Keratinocyte (primary cell): ENCODE measurements at regions not wholly inside any gene's neighbourhood (a gene's known extent, or its start where the extent isn't known, plus 50 kb on each side); places are given as distances from the start of the nearest gene placed in this dataset.

Experiments
- DNase-seq: peaks from one replicate; pipeline ENCODE4 v3.0.0-alpha.2; 2011; ENCODE audit warnings: low read depth, missing footprints, low spot score
- FAIRE-seq: peaks from 2 replicates; lab custom pipeline; 2011; peaks lifted over from hg19 to GRCh38; lab: Jason Lieb, UNC
- H2AFZ ChIP-seq: 2 replicates; pipeline ENCODE4 v1.6.0; 2012; ENCODE audit warnings: low read length, control low read depth, inconsistent platforms; ENCODE audit not compliant: control insufficient read depth
- H3K27ac ChIP-seq: 2 replicates; pipeline ENCODE4 v1.5.1; 2011; ENCODE audit warnings: low read length; ENCODE audit not compliant: control insufficient read depth, insufficient read depth
- H3K27me3 ChIP-seq: 3 replicates; pipeline ENCODE4 v1.6.0; 2011; ENCODE audit warnings: low read length; ENCODE audit not compliant: control insufficient read depth, insufficient read depth; ENCODE audit errors: extremely low read depth
- H3K36me3 ChIP-seq, 2 experiments: 2 replicates in 1 of 2; 3 replicates in 1 of 2; pipeline ENCODE4 v1.5.1; 2011; ENCODE audit warnings: low read length in 2 of 2, mild to moderate bottlenecking in 1 of 2; ENCODE audit not compliant: control insufficient read depth in 2 of 2, insufficient read depth in 2 of 2; ENCODE audit errors: extremely low read depth in 1 of 2
- H3K4me1 ChIP-seq: 3 replicates; pipeline ENCODE4 v1.5.1; 2011; ENCODE audit warnings: low read length; ENCODE audit not compliant: control insufficient read depth, insufficient read depth; ENCODE audit errors: extremely low read depth
- H3K4me2 ChIP-seq: 3 replicates; pipeline ENCODE4 v1.6.0; 2011; ENCODE audit warnings: low read depth, low read length; ENCODE audit not compliant: control insufficient read depth, insufficient read depth; ENCODE audit errors: extremely low read depth
- H3K4me3 ChIP-seq, 3 experiments: fragments of 200-600 bp in 1 of 3; sonication (generic) in 1 of 3; 2 replicates in 2 of 3; 3 replicates in 1 of 3; pipeline ENCODE4 v1.5.1; 2011 to 2016; ENCODE audit warnings: low read length in 3 of 3, mild to moderate bottlenecking in 3 of 3, control low read depth in 2 of 3, inconsistent platforms in 1 of 3, low read depth in 1 of 3, mixed read lengths in 1 of 3, mixed run types in 1 of 3, moderate library complexity in 1 of 3; ENCODE audit not compliant: control insufficient read depth in 2 of 3, insufficient read depth in 2 of 3; ENCODE audit errors: extremely low read depth in 1 of 3
- H3K79me2 ChIP-seq: 2 replicates; pipeline ENCODE4 v1.6.0; 2012; ENCODE audit warnings: low read length; ENCODE audit not compliant: control insufficient read depth, insufficient read depth
- H3K9ac ChIP-seq: 3 replicates; pipeline ENCODE4 v1.6.0; 2011; ENCODE audit warnings: low read length; ENCODE audit not compliant: control insufficient read depth, insufficient read depth; ENCODE audit errors: extremely low read depth
- H3K9me1 ChIP-seq: 3 replicates; pipeline ENCODE4 v1.6.0; 2011; ENCODE audit warnings: low read length; ENCODE audit not compliant: control insufficient read depth, insufficient read depth; ENCODE audit errors: extremely low read depth
- H3K9me3 ChIP-seq: 2 replicates; pipeline ENCODE4 v1.5.1; 2012; ENCODE audit warnings: low read depth, low read length; ENCODE audit not compliant: control insufficient read depth
- H4K20me1 ChIP-seq: 3 replicates; pipeline ENCODE4 v1.6.0; 2011; ENCODE audit warnings: low read length; ENCODE audit not compliant: control insufficient read depth, insufficient read depth; ENCODE audit errors: extremely low read depth
- CTCF ChIP-seq, 3 experiments: IDR thresholded peaks in 1 of 3; conservative IDR thresholded peaks in 1 of 3; optimal IDR thresholded peaks in 1 of 3; 2 replicates in 2 of 3; 3 replicates in 1 of 3; pipeline versions ENCODE3 to v1.5.1; 2011; ENCODE audit warnings: low read length in 3 of 3, mild to moderate bottlenecking in 3 of 3, moderate library complexity in 2 of 3, control low read depth in 1 of 3, inconsistent platforms in 1 of 3; ENCODE audit not compliant: insufficient read depth in 2 of 3; ENCODE audit errors: extremely low read depth in 1 of 3
- EZH2 ChIP-seq: IDR thresholded peaks from one replicate; pipeline ENCODE4 v1.6.1; 2012; ENCODE audit warnings: inconsistent platforms, mild to moderate bottlenecking, low read length, moderate library complexity
- dilution Hi-C: fragments of 300-500 bp; cut with MboI; formaldehyde crosslinking; loops from one replicate; pipeline ENCODE4 v1.7.0; 2020; ENCODE audit warnings: low sequenced_read_pairs; ENCODE audit not compliant: extremely low pct_ligation_motif_present

GRCh38 chr10:23914641-23915040, 294.3 kb upstream of the KIAA1217 start:
- no peak for DNase-seq

GRCh38 chr10:23917251-23917840, 291.6 kb upstream of the KIAA1217 start:
- H3K9ac ChIP-seq: no peak overlapping the region
- no peak overlapping the region for H2AFZ ChIP-seq
- H3K9me3 ChIP-seq: no peaks in the 10 kb centered on the region
- no peak for FAIRE-seq
- DNase-seq: no peak
- no peak overlapping the region for H3K4me2 ChIP-seq
- H3K4me3 ChIP-seq: no peak overlapping the region
- dilution Hi-C loops: no loop called here
- no peaks in the 10 kb centered on the region for H3K79me2 ChIP-seq
- H3K4me1 ChIP-seq: no peaks in the 10 kb centered on the region
- TF ChIP-seq EZH2 (no peak), CTCF (optimal IDR thresholded peaks at IDR 0.05 in 1 of 3, IDR thresholded peaks at IDR 0.05 in 1 of 3, conservative IDR thresholded peaks at IDR 0.05 in 1 of 3; ENCODE audit: extremely low read depth in 1 of 3, insufficient read depth in 2 of 3, low read length in 3 of 3) (no peak)
- no peaks in the 10 kb centered on the region for H4K20me1 ChIP-seq
- H3K27ac ChIP-seq: no peak overlapping the region
- H3K36me3 ChIP-seq: no peaks in the 10 kb centered on the region
- H3K9me1 ChIP-seq: no peaks in the 10 kb centered on the region
- no peaks in the 10 kb centered on the region for H3K27me3 ChIP-seq

More at GRCh38 chr10:23914641-23915040, 294.3 kb upstream of the KIAA1217 start:
- no peak overlapping the region for H3K4me3 ChIP-seq
- H3K79me2 ChIP-seq: no peaks in the 10 kb centered on the region
- no peaks in the 10 kb centered on the region for H3K27me3 ChIP-seq
- no peak overlapping the region for H2AFZ ChIP-seq
- no peak overlapping the region for H3K4me2 ChIP-seq
- no peaks in the 10 kb centered on the region for H3K9me3 ChIP-seq
- no peak overlapping the region for H3K9ac ChIP-seq
- no peaks in the 10 kb centered on the region for H3K4me1 ChIP-seq
- dilution Hi-C loops: no loop called here
- no peaks in the 10 kb centered on the region for H3K9me1 ChIP-seq
- no peaks in the 10 kb centered on the region for H3K36me3 ChIP-seq
- no peak for FAIRE-seq
- TF ChIP-seq EZH2 (no peak), CTCF (optimal IDR thresholded peaks at IDR 0.05 in 1 of 3, IDR thresholded peaks at IDR 0.05 in 1 of 3, conservative IDR thresholded peaks at IDR 0.05 in 1 of 3; ENCODE audit: extremely low read depth in 1 of 3, insufficient read depth in 2 of 3, low read length in 3 of 3) (no peak)
- no peaks in the 10 kb centered on the region for H4K20me1 ChIP-seq
- no peak overlapping the region for H3K27ac ChIP-seq
